ENCODE measurements at regions not wholly inside any gene's neighbourhood (a gene's known extent, or its start where the extent isn't known, plus 50 kb on each side); places are given as distances from the start of the nearest gene placed in this dataset.

DNA sequence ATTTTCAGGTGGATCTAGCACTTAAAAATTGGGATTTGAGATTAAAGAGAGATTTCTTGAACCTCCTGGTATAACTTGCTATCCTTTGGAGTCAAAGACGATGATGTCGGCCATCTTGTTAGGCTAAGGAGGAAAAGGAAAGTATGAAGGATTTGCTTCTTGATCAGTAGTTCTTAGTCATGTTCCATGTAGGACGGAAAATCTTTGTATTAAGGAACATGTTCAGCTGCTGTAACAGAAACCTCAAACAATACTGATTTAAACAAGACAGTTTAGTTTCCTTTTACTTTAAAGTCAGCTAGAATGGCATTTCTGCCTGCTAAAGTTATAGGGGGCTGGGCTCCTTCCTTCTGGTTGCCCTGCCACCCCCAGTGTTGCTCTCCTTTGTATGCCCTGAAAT is 56.4 kb upstream of the MGAT5 start:
- no peaks in the 10 kb centered on the region for H3K9me3 Mint-ChIP-seq

DNA sequence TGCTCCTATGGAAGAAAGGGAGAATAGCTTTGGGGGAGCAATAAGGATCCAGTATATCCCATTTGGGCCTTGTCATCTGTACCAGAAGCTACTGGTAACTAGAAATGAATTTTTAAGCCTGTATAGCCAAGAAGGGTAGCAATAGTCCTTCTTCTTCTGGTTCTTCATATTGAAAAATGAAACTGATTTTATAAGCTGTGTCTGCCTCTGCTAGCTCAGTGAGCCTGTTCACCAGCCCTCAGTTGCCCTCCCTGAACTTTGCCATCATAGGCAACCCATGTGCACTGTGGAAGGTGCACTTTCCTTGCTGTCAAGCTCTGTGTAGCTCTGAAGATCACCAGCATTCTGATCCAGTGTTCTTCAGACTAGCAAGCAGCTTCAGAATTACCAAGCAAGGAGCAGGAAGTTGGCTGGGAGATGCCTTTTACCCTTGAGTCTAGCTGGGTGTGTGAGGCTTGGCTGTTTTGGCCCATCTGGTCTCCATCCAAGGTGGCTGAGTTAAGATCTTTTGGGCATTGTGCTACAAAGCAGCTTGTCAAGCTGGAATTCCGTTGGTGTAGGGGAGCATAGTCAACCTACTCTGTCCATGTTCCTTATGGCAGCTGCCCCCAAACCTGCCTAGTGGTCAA is 55.8 kb upstream of the MGAT5 start:
- Mint-ChIP-seq H3K4me1 (peaks cover 84% of the 10 kb centered on the region), H3K4me3 (peak overlapping the region; percentile 64), H3K27ac (peak overlapping the region; percentile 84), H3K36me3 (no peaks in the 10 kb centered on the region), H3K27me3 (no peaks in the 10 kb centered on the region), H3K9me3 (no peaks in the 10 kb centered on the region)

More for the DNA sequence above, 56.4 kb upstream of the MGAT5 start:
- Mint-ChIP-seq H3K27ac (peak overlapping the region; percentile 84), H3K4me3 (peak overlapping the region; percentile 64), H3K36me3 (no peaks in the 10 kb centered on the region), H3K27me3 (no peaks in the 10 kb centered on the region), H3K4me1 (peaks cover 79% of the 10 kb centered on the region)

- H3K27me3 Mint-ChIP-seq: no peaks in the 10 kb centered on the region
- no peaks in the 10 kb centered on the region for H3K36me3 Mint-ChIP-seq
- peak overlapping the region; percentile 70 for H3K27ac Mint-ChIP-seq
- H3K9me3 Mint-ChIP-seq: no peaks in the 10 kb centered on the region
- H3K4me3 Mint-ChIP-seq: no peak overlapping the region
- H3K4me1 Mint-ChIP-seq: peaks cover 81% of the 10 kb centered on the region
These were observed 54.7 kb upstream of the MGAT5 start for GRCh38 chr2:134199123-134199522.

DNA sequence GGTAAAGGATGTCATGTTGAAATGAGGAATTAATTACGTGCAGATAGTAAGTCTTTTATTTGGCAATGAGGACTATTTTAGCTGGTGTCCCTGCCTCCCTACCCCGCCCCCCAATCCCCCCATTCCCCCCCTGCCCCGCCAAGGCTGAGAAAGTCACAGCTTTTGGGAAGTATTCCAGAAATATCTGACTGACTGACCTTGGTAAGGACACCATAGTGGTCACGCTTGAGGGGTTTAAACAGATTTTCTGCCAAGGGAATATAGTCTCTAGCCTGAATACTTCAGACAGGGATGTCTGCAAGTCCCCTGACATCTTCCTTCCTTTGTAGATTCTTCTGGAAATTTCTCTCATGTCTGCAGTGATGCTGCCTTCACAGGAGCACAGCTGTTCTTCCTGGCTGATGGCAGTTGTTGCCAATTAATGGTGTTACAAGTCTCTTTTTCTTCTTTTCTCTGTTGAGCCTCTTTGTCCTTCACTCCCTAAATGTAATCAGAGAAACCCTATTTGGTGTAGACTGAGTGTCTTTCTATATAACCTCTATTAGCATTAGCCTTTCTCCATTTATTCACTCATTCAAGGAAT is 53.7 kb upstream of the MGAT5 start:
- Mint-ChIP-seq H3K27me3 (no peaks in the 10 kb centered on the region), H3K9me3 (no peaks in the 10 kb centered on the region), H3K27ac (peak overlapping the region; percentile 91)

DNA sequence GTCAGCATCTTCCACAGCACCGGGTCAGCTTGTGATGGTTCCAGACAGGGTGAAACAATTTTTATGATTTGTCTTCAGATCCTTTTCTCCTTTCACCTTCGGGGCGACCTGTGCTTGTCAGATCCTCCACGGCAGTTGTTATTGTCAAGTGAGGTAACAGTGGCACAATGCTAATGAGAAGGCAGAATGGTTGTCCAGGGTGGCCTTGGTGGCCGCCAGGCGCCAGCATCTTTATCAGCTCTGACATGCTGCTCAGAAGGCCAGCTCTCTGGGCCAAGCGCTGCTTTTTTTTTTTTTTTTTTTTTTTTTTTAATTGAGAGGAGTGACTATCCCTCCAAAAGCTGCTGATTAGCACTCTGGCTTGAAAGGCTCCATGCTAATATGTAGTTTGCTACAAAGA is 52.3 kb upstream of the MGAT5 start:
- Mint-ChIP-seq H3K9me3 (no peaks in the 10 kb centered on the region), H3K27me3 (no peaks in the 10 kb centered on the region), H3K4me3 (no peak overlapping the region), H3K4me1 (peaks cover 58% of the 10 kb centered on the region), H3K27ac (no peak overlapping the region), H3K36me3 (no peaks in the 10 kb centered on the region)

More for the DNA sequence above, 53.7 kb upstream of the MGAT5 start:
- Mint-ChIP-seq H3K36me3 (no peaks in the 10 kb centered on the region), H3K4me1 (peaks cover 71% of the 10 kb centered on the region), H3K4me3 (no peak overlapping the region)

DNA sequence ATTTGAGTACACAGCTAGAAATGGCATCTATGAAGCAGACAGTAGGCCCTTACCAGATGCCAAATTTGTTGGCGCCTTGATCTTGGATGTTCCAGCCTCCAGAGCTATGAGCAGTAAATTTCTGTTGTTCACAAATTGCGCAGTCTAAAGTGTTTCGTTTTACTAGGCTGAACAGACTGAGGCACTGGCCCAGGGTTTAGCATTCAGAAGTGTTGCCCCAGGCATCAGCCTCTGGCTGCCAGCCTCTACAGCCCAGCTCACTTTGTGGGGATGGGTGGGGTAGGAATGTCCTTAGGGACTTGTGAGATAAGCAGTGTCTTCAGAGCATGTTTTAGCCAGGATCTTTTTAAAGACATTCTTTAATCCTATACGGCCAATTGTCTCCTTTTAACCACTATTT is 51.5 kb upstream of the MGAT5 start:
- Mint-ChIP-seq H3K27ac (peak overlapping the region; percentile 83), H3K4me1 (peaks cover 50% of the 10 kb centered on the region), H3K4me3 (no peak overlapping the region), H3K27me3 (no peaks in the 10 kb centered on the region), H3K36me3 (no peaks in the 10 kb centered on the region), H3K9me3 (no peaks in the 10 kb centered on the region)

DNA sequence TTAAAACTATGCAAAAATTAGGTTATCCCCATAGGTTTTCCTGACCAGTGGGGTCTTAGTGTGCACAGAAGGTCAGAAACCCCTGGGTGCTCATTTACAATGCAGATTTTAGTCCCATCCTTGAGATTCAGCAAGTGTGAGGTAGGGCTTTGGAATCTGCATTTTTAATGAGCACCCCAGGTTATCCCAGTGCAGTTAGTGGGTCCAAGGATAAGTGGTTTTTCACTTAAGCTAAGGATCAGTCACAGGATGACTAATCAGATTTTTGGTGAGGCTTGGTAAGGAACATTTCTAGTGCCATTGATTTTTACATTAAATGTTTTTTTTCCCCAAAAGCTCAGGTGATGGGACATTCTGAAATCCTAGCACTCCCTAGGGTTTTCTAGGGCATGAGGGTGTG is 50.7 kb upstream of the MGAT5 start:
- H3K9me3 Mint-ChIP-seq: no peaks in the 10 kb centered on the region
- no peaks in the 10 kb centered on the region for H3K36me3 Mint-ChIP-seq
- no peak overlapping the region for H3K4me3 Mint-ChIP-seq
- H3K27me3 Mint-ChIP-seq: no peaks in the 10 kb centered on the region
- H3K27ac Mint-ChIP-seq: peak overlapping the region; percentile 35
- peaks cover 42% of the 10 kb centered on the region for H3K4me1 Mint-ChIP-seq
